C4-2B (cell line): ENCODE measurements at regions not wholly inside any gene's neighbourhood (a gene's known extent, or its start where the extent isn't known, plus 50 kb on each side); places are given as distances from the start of the nearest gene placed in this dataset.
"Not testable (repeated sequence)": the region's sequence is repeated elsewhere in the genome, so short reads cannot be mapped to it uniquely, and the experiment has no call there.

ENCODE experiments used
- H3K27ac ChIP-seq: fragments of 450-650 bp; 2 replicates; pipeline ENCODE4 v1.5.1; 2017
- ZFX ChIP-seq: fragments of 450-650 bp; IDR thresholded peaks from 2 replicates; pipeline ENCODE4 v1.6.1; 2017
- TF ChIP-seq, protein P1 (sequence below): fragments of 450-650 bp; conservative IDR thresholded peaks from 2 replicates; pipeline ENCODE4 v1.5.1; 2017; ENCODE audit warnings: mild to moderate bottlenecking

DNA sequence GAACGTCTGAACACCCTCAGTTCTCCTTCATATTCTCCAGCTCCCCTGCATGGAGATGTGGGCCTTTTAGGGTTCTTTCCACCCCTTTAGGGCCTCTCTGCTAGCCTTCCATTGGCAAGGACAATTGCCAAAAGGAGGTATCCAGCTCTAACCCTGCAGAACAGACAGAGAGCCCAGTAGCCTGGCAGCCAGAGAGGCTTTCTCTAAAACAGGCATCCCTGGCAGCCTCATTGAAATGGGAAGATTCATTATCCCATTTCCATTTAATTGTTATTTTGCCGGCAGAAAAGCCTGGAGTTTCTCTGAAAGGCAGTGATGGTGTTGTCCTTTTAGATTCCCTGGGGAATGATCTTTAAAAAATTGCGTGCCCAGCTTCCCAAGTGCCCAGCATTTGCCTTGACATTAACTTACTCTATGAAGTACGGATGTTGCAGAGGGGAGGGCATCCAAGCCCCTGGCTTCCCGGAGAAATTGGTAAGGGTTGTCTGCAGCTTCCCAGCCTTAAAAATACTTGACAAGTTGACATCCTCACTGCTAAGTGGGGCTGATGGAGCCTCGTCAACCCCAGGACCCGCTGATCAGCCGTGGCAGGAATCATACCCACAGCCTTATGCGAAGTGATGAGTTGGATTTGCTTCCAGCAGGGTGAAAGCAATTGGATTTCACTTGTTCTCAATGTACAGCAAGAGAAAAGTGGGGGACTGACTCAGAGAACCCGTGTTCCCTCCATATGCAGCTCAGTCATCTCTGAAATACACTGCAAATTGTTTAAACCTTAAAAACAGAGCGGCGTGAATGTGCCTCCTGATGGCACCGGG is 244.1 kb downstream of the CRLF2 start:
- TF ChIP-seq, protein P1, sequence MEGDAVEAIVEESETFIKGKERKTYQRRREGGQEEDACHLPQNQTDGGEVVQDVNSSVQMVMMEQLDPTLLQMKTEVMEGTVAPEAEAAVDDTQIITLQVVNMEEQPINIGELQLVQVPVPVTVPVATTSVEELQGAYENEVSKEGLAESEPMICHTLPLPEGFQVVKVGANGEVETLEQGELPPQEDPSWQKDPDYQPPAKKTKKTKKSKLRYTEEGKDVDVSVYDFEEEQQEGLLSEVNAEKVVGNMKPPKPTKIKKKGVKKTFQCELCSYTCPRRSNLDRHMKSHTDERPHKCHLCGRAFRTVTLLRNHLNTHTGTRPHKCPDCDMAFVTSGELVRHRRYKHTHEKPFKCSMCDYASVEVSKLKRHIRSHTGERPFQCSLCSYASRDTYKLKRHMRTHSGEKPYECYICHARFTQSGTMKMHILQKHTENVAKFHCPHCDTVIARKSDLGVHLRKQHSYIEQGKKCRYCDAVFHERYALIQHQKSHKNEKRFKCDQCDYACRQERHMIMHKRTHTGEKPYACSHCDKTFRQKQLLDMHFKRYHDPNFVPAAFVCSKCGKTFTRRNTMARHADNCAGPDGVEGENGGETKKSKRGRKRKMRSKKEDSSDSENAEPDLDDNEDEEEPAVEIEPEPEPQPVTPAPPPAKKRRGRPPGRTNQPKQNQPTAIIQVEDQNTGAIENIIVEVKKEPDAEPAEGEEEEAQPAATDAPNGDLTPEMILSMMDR = no peak
- TF ChIP-seq ZFX = no peak
- H3K27ac ChIP-seq = no peak overlapping the region

DNA sequence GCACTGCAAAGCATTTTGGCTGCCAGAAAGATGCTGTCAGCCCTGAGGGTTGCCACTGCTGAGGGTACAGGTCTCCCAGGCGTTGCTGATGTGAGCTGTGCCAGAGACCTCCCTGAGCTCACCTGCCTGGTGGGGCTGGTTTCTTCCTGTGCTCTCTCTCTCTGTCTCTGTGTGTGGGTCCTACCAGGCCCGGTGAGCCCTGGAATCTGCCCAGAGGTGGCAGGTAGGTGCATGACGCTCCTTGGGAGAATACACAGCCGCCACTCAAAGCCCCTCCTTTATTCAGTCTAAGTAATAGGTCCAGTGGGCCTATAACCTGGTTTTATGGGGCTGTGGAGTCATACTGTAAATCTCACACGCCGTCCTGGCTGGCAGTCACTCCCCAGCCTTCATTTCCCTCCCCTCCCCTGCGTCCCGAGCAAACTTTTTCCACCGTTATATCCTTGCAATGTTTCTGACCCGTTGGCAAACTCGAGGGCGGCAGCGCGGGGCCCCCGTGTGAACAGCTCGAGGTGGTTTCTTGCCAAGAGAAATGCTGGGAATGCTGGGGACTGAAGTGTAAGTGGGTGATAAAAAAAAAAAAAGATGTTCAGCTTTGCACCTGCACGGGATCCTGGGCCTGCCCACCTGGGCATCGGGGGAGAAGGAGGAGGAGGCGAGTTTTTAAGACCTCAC is 245.9 kb downstream of the CRLF2 start:
- no peak overlapping the region for H3K27ac ChIP-seq
- TF ChIP-seq, protein P1 = no peak
- TF ChIP-seq ZFX = no peak

DNA sequence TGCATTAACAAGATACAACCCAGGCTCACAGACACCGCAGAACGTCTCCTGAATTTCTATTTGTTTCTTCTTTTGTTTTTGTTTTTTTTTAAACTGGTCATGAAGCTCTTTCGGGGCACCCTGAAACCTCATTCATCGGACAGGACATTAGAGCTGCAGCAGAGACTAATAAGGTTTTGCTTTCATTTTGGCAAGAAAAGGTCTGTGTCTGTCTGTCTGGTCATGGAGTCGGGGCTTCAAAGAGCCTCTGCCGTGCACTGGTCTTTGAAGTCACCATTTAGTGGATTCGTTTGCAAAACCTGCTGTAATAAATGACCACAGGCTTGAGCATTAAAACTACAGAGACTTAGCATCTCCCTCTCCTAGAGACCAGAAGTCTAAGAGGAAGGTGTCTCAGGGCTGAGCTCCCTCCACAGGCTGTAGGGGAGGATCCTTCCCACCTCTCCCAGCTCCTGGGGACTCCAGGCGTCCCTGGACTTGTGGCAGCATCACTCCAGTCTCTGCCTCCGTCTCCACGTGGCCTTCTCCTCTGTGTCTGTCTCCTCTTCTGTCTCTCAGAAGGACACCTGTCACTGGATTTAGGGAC is 247.5 kb downstream of the CRLF2 start:
- TF ChIP-seq ZFX = no peak
- TF ChIP-seq, protein P1 = no peak
- no peak overlapping the region for H3K27ac ChIP-seq

DNA sequence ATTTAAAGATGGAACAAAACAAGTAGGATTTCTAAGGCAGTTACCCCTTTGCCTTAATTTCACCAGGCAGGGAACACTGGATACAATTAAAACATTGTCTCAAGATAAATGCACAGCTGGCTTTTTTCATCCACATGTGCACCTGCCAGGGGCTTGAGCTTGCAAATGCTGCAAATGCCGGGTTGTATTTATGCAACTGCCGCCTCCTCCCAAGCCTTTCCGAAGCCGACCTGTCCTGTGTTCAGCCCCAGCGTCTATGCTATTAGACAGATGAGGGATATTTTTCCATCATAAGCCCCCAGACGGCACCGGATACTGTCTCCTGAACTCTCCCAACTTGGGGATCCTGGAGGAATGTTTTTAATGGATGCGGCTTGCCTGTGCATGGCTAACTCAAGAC is 251.6 kb downstream of the CRLF2 start:
- TF ChIP-seq, protein P1 = no peak
- TF ChIP-seq ZFX = no peak
- no peak overlapping the region for H3K27ac ChIP-seq

DNA sequence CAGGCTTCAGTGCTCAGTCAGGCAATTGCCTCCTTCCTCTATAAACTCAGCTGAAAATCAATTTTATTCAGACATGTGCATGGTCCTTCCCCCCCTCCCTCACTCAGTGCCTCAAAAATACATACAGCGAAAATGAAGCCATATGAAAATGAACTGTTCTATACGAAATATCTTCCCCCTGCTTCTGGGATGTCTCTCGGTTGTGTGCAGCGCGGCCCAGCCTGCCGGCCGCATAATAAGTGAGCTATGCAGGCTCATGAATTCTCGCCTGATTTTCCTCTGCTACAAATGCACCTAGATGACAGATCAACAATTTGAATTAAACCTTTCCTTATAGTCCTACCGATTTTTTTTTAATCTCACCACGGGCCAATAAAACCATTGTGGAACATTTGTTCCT is 252.9 kb downstream of the CRLF2 start:
- TF ChIP-seq, protein P1 = no peak
- TF ChIP-seq ZFX = no peak
- no peak overlapping the region for H3K27ac ChIP-seq

DNA sequence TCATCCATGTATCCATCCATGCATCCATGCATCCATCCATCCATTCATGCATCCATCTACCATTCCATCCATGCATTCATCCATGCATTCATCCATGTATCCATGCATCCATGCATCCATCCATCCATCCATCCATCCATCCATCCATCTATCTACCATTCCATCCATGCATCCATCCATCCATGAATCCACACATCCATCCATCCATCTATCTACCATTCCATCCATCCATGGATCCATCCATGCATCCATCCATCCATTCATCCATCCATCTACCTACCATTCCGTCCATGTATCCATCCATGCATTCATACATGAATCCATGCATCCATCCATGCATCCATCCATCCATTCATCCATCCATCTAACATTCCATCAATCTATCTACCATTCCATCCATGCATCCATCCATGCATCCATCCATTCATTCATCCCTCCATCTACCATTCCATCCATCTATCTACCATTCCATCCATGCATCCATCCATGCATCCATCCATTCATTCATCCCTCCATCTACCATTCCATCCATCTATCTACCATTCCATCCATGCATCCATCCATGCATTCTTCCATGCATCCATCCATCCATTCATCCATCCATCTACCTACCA is 257.2 kb downstream of the CRLF2 start:
- H3K27ac ChIP-seq = not testable (repeated sequence)

DNA sequence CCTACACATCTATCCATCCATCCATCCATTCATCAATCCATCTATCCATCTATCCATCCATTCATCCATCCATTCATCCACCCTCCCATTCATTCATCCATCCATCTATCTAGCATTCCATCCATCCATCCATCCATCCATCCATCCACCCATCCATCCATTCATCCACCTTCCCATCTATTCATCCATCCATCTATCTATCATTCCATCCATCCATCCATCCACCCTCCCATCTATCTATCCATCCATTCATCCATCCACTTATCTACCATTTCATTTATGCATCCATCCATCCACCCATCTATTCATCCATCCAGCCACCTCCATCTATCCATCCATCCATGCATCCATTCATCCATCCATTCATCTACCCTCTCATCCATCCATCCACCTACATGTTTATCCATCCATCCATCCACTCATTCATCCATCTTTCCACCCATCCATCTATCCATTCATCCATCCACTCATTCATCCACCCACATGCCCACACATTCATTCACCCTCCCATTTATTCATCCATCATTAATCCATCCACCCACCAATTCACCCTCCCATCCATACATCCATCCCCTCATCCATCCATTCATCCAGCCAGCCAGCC is 258.5 kb downstream of the CRLF2 start:
- no peak for TF ChIP-seq ZFX
- TF ChIP-seq, protein P1 = no peak

More for the DNA sequence above, 258.5 kb downstream of the CRLF2 start:
- H3K27ac ChIP-seq = no peak overlapping the region
